GM18520 (cell line): ENCODE measurements at regions not wholly inside any gene's neighbourhood (a gene's known extent, or its start where the extent isn't known, plus 50 kb on each side); places are given as distances from the start of the nearest gene placed in this dataset.

Experiments
- ATAC-seq: cut with Tn5 transposase; IDR thresholded peaks from one replicate; pipeline ENCODE4 v1.9.1; 2021; ENCODE audit not compliant: unreplicated experiment

DNA sequence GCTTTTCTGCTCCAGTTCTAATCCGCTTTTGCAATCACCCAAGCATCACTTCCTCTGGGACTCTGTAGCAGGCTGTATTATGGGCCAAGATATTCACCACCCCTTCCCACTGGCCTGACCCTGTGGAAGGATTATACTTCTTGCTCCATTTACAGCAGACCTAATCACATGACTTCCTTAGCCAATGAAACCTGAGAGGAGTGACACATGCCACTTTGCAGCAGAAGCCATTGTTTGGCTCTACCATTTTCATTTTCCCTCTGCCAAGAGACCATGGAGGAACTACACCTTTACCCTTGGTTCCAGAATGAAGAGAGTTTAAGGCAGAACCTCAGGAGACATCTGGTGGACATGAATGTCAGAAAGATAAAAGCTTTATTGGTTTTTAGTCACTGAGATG lies 134.9 kb upstream of the HSD17B12 start:
- ATAC-seq, result no peak

GRCh38 chr11:43546561-43547429 lies 133.7 kb upstream of the HSD17B12 start:
- no peak for ATAC-seq

DNA sequence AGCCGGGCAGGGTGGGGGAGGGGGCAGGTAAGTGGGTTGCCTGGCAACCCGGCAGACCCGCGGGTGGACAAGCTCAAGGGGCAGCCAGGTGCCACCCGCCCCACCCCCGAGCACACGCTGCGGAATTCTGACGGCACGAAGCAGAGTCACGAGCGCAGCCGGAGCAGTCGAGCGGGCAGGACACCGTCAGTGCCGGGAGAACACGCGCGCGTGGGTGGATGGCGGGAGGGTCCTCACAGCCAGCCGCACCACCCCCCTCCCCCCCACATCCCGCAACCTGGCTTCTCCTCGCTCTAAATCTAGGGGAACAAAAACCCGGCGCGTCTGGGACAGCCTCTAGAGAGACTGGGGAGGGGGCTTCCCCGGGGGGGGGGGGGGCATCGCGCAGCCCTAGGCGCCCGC lies 133.1 kb upstream of the HSD17B12 start:
- no peak for ATAC-seq

DNA sequence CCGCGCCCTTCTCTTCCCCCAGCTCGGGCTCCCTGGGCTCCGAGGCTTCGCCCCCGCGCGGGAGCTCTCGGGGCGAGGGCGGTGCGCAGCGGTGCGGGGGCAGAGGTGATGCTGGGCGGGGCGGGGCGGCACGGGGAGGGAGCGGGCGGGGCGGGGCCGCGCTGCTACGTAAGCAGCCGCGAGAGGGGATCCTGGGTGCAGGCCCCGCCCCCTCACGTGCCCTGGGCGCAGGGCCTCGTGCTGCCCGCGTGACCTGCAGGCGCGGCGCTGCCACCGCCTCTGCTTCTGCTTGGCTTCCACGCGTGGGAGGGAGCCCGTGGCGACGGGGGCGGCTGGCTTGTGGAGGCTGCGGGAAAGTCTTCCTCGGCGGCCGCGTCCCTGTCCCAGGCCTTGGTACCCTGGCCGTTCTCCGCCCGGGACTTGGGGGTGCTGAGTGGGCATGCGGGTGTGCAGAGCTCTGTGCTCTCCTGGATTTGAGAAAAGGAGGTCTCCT lies 132.6 kb upstream of the HSD17B12 start:
- no peak for ATAC-seq

DNA sequence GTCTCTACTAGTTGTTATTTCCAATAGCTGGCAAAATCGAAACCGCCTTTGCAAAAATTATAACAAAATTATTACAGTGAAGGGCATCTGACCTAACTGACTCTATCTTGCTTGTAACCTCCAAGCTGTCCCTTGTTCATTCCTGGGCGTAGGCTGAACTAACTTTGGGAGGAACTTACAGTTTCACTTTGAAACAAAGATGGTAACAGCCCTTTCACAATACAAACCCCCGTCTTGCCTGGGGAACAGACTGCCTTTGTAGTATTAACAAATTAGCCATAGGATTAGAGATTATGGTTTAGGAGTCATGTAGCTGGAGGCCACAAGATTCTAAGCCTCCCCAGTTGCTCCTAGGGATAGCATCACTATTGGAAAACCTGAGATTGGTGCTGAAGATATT lies 131.6 kb upstream of the HSD17B12 start:
- no peak for ATAC-seq

- ATAC-seq, result no peak
Measured at GRCh38 chr11:43549624-43550023, 130.9 kb upstream of the HSD17B12 start.

DNA sequence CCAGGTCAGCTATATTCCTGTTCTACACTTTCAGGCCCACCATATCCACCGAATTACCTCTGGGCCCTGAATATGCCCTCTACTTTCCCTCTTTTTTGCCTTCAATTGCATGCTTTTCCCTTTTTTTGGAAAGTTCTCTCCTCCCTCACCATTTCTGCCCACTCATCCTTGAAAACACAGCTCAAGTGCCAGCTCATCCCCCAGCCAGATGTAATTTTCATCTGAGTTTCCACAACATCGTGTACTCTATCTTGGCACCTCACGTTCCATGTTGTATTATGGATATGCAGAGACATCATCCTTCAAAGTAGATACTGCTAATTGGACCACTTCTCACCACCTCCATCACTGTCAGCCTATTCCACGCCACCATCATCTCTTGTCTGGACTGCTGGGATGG lies 129.8 kb upstream of the HSD17B12 start:
- ATAC-seq, result no peak

DNA sequence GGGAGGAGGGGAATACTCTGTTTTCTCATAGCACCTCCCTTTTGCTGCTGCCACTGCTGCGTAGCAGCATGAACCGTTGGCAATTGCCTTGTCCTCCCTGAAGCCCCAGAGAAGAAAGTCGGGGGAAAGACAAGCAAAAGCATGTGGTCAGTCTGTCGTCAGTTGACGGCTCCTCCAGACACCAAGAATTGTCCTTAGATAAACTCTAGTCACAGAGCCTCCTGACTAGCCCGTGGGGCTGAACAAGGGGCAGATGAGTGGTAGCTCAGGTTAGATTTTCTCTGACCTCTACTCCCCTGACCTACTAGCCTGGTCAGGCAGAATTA lies 126.4 kb upstream of the HSD17B12 start:
- ATAC-seq, result no peak

- no peak for ATAC-seq
Measured at GRCh38 chr11:43555186-43555585, 125.4 kb upstream of the HSD17B12 start.

- ATAC-seq, result no peak
Measured at GRCh38 chr11:43555816-43556611, 124.5 kb upstream of the HSD17B12 start.

- no peak for ATAC-seq
Measured at GRCh38 chr11:43556612-43557375, 123.7 kb upstream of the HSD17B12 start.

GRCh38 chr11:43557553-43558110 lies 122.9 kb upstream of the HSD17B12 start:
- no peak for ATAC-seq

- ATAC-seq, result no peak
Measured at GRCh38 chr11:43558146-43558545, 122.4 kb upstream of the HSD17B12 start.

- ATAC-seq, result no peak
Measured at GRCh38 chr11:43558556-43559127, 121.9 kb upstream of the HSD17B12 start.

DNA sequence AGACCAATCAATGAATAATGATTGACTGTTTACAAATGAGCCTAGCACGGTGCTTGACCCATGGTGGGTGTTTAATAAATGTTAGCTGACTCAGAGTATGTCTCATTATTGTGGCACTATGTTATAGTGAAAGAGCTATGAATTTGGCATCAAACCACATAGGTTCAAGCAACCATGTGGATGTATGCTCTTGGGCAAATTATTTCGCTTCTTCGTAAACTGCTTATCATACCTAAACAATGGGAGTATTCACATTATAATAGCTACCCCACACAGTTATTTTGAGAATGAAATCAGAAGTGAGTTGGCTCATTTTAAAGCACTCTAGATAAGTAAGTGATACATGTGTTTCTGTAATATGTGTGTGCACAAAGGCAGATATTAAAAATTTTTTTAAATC lies 118.7 kb upstream of the HSD17B12 start:
- ATAC-seq, result no peak

- ATAC-seq, result peak; percentile 48
Measured at GRCh38 chr11:43567396-43567975, 113.1 kb upstream of the HSD17B12 start.

DNA sequence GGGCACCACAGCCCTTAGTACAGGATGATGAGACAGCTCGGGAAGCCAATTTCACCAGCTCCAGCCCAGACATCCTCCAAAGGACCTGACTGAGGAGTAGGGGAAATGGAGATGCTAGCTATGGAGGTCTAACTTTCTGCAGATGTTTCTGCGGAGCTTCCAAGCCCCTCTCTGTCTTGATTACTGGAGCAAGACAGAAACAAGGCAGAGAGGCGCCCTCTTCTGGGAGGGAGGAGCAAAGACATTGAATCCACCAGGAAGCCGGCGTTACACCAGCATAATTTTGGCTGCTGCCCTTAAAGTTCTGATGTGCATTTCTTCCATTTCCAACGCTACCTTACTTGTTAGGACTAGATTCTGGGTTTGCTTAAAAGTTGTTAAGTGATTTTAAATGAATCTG lies 107.3 kb upstream of the HSD17B12 start:
- no peak for ATAC-seq

- ATAC-seq, result no peak
Measured at GRCh38 chr11:43573873-43574272, 106.7 kb upstream of the HSD17B12 start.

DNA sequence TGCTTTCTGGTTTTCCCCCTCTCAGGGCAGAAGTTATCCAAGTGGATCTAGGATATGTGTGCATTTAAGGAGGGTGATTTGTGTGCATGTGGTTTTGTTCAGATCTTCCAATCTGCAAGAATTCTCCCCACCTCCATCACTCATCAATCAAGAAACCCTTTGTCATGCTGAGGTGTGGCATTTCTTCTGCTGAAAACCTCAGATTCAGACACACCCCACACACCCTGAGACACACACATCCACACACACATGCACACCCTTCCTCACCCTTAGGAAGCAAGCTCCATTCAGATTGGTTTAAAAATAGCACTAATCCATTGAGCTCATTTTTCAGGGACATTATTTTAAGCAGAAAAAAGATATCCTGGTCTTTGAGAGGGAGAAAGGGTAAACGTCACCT lies 106.1 kb upstream of the HSD17B12 start:
- no peak for ATAC-seq
